HepG2 (cell line): ENCODE measurements at regions not wholly inside any gene's neighbourhood (a gene's known extent, or its start where the extent isn't known, plus 50 kb on each side); places are given as distances from the start of the nearest gene placed in this dataset.

ENCODE experiments used
- ATAC-seq: fragments of 200-7000 bp; cut with Tn5 transposase; 3 replicates; pipeline ENCODE4 v1.9.1; 2020; ENCODE audit warnings: mild to moderate bottlenecking, moderate library complexity
- BruUV-seq: library from RNA; stranded (reverse); fragments of 400-500 nt; replicated peaks from 2 replicates; lab custom pipeline; 2021; lab: Mats Ljungman, UMichigan
- CTCF ChIA-PET: fragments of 300-600 bp; formaldehyde crosslinking; extraction: SDS; loops from one replicate; lab custom pipeline; 2021; ENCODE audit warnings: low total read pairs, inconsistent platforms, low intra/inter-chr PET ratio; lab: Yijun Ruan, JAX
- POLR2A ChIA-PET: fragments of 350-600 bp; sonication (Branson Sonifier 250); formaldehyde crosslinking; loops from one replicate; lab custom pipeline; 2020; ENCODE audit warnings: antibody characterized with exemption, inconsistent platforms; lab: Yijun Ruan, JAX
- DNase-seq: peaks from one replicate; pipeline ENCODE4 v3.0.0-alpha.2; 2015; ENCODE audit warnings: low spot score
- FAIRE-seq: peaks from 3 replicates; lab custom pipeline; 2011; peaks lifted over from hg19 to GRCh38; lab: Jason Lieb, UNC
- H2AFZ ChIP-seq: one replicate; pipeline ENCODE4 v1.6.1; 2011; ENCODE audit warnings: low read length, inconsistent platforms
- H3K27ac ChIP-seq: fragments of 300-600 bp; 3 replicates; pipeline ENCODE4 v1.8.0; 2011; ENCODE audit warnings: mixed run types, mild to moderate bottlenecking, mixed read lengths, low read length, inconsistent platforms; ENCODE audit not compliant: insufficient read depth; ENCODE audit errors: extremely low read length
- H3K27me3 ChIP-seq, 2 experiments: fragments of 200-600 bp in 1 of 2; 2 replicates in 1 of 2; 3 replicates in 1 of 2; pipeline versions ENCODE4 v1.6.0 to v1.8.0; 2011; ENCODE audit warnings: low read length in 2 of 2, mild to moderate bottlenecking in 2 of 2, moderate library complexity in 2 of 2, inconsistent platforms in 1 of 2; ENCODE audit not compliant: insufficient read depth in 2 of 2, control insufficient read depth in 1 of 2
- H3K36me3 ChIP-seq, 2 experiments: fragments of 200-600 bp in 1 of 2; replicated peaks in 1 of 2; 2 replicates in 1 of 2; 3 replicates in 1 of 2; pipeline versions ENCODE4 v1.5.1 to v1.8.0; 2011; ENCODE audit warnings: low read length in 2 of 2, inconsistent platforms in 1 of 2; ENCODE audit not compliant: insufficient read depth in 2 of 2, control insufficient read depth in 1 of 2
- H3K4me1 ChIP-seq: 2 replicates; pipeline ENCODE4 v1.5.1; 2012; ENCODE audit warnings: low read length, inconsistent platforms; ENCODE audit not compliant: insufficient read depth
- H3K4me2 ChIP-seq: 2 replicates; pipeline ENCODE4 v1.6.0; 2011; ENCODE audit warnings: low read depth, low read length, inconsistent platforms
- H3K4me3 ChIP-seq, 3 experiments: fragments of 200-600 bp in 1 of 3; sonication (generic), shearing (Covaris generic) in 1 of 3; replicated peaks in 1 of 3; 2 replicates each; pipeline ENCODE4 v1.5.1; 2011 to 2016; ENCODE audit warnings: low read length in 3 of 3, inconsistent platforms in 2 of 3, low read depth in 2 of 3, mild to moderate bottlenecking in 2 of 3, control low read depth in 1 of 3, mixed read lengths in 1 of 3; ENCODE audit not compliant: insufficient read depth in 1 of 3
- H3K79me2 ChIP-seq: one replicate; pipeline ENCODE4 v1.6.1; 2011; ENCODE audit warnings: low read length, inconsistent platforms; ENCODE audit not compliant: insufficient read depth
- H3K9ac ChIP-seq: 2 replicates; pipeline ENCODE4 v1.6.0; 2011; ENCODE audit warnings: mild to moderate bottlenecking, low read depth, low read length, inconsistent platforms; ENCODE audit not compliant: insufficient read depth
- H3K9me3 ChIP-seq: 2 replicates; pipeline ENCODE4 v1.5.1; 2012; ENCODE audit warnings: mild to moderate bottlenecking, low read length
- H4K20me1 ChIP-seq: 2 replicates; pipeline ENCODE4 v1.6.0; 2011; ENCODE audit warnings: inconsistent platforms, mild to moderate bottlenecking, low read length, moderate library complexity; ENCODE audit not compliant: insufficient read depth
- FOSL1 ChIP-seq: sonication (generic); formaldehyde crosslinking; IDR thresholded peaks from 2 replicates; pipeline ENCODE4 v1.9.0; 2021; ENCODE audit warnings: missing genetic modification reagents, borderline replicate concordance
- RELA ChIP-seq: sonication (generic); formaldehyde crosslinking; IDR thresholded peaks from 2 replicates; pipeline ENCODE4 v1.4.0; 2020; ENCODE audit warnings: missing genetic modification reagents
- ZBTB38 ChIP-seq: sonication (generic); formaldehyde crosslinking; IDR thresholded peaks from 2 replicates; pipeline ENCODE4 v1.5.1; 2020; ENCODE audit warnings: mild to moderate bottlenecking, missing genetic modification reagents
- ZBTB42 ChIP-seq: sonication (generic); formaldehyde crosslinking; IDR thresholded peaks from 2 replicates; pipeline ENCODE4 v1.5.0; 2020; ENCODE audit warnings: mild to moderate bottlenecking, missing genetic modification reagents
- WGBS: methylation state at CpG from one replicate; pipeline ENCODE4 v1.1.6; 2017; ENCODE audit warnings: low lambda C conversion rate; 5-methylcytosine and 5-hydroxymethylcytosine counted together
- in situ Hi-C: cut with HindIII; loops from 2 replicates; pipeline ENCODE4 v1.10.0; 2017; ENCODE audit warnings: low pct_unique_long_range_greater_than_20kb; ENCODE audit not compliant: extremely low pct_ligation_motif_present
- intact Hi-C: fragments of 100-400 bp; cut with micrococcal nuclease; formaldehyde crosslinking; loops from one replicate; pipeline ENCODE4 v1.10.0; 2022; ENCODE audit not compliant: unreplicated experiment
- TF ChIP-seq, protein P1 (sequence below): sonication (generic); formaldehyde crosslinking; IDR thresholded peaks from 2 replicates; pipeline ENCODE4 v1.9.0; 2022; ENCODE audit warnings: low read depth, missing genetic modification reagents
- TF ChIP-seq, protein P2 (sequence below): IDR thresholded peaks from 2 replicates; pipeline ENCODE4 v1.6.1; 2016; ENCODE audit warnings: missing biosample characterization, missing genetic modification reagents, low read depth

GRCh38 chr1:117795190-117795589 is 134.2 kb downstream of the GDAP2 start (continued):
- TF ChIP-seq, protein P1, sequence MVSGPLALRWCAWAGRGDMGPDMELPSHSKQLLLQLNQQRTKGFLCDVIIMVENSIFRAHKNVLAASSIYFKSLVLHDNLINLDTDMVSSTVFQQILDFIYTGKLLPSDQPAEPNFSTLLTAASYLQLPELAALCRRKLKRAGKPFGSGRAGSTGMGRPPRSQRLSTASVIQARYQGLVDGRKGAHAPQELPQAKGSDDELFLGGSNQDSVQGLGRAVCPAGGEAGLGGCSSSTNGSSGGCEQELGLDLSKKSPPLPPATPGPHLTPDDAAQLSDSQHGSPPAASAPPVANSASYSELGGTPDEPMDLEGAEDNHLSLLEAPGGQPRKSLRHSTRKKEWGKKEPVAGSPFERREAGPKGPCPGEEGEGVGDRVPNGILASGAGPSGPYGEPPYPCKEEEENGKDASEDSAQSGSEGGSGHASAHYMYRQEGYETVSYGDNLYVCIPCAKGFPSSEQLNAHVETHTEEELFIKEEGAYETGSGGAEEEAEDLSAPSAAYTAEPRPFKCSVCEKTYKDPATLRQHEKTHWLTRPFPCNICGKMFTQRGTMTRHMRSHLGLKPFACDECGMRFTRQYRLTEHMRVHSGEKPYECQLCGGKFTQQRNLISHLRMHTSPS (CRISPR knock-in tag), result no peak
- TF ChIP-seq ZBTB38 (CRISPR knock-in tag) (no peak), ZBTB42 (CRISPR knock-in tag) (no peak), RELA (no peak)
- TF ChIP-seq, protein P2, sequence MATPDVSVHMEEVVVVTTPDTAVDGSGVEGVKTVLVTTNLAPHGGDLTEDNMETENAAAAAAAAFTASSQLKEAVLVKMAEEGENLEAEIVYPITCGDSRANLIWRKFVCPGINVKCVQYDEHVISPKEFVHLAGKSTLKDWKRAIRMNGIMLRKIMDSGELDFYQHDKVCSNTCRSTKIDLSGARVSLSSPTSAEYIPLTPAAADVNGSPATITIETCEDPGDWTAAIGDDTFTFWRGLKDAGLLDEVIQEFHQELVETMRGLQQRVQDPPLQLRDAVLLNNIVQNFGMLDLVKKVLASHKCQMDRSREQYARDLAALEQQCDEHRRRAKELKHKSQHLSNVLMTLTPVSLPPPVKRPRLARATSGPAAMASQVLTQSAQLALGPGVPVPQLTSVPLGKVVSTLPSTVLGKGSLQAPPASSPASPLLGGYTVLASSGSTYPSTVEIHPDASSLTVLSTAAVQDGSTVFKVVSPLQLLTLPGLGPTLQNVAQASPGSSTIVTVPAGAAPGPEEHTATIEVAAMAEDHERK (CRISPR knock-in tag), result no peak

GRCh38 chr1:117795792-117796191 is 133.6 kb downstream of the GDAP2 start:
- H4K20me1 ChIP-seq, result no peaks in the 10 kb centered on the region
- no peak overlapping the region for H3K4me3 ChIP-seq
- 0 out of 5 replicates have a peak, but pooled peaks cover 0 to 3% of the 10 kb centered on the region in 2 experiments for H3K27me3 ChIP-seq
- ChIA-PET POLR2A (no interaction called here), CTCF (no interaction called here)
- no peak for TF ChIP-seq FOSL1 (CRISPR knock-in tag)
- H2AFZ ChIP-seq, result no peak overlapping the region
- H3K27ac ChIP-seq, result no peak overlapping the region
- in situ Hi-C loops (no loop called here), intact Hi-C loops (no loop called here)
- no peaks in the 10 kb centered on the region for H3K79me2 ChIP-seq
- H3K9me3 ChIP-seq, result no peaks in the 10 kb centered on the region
- H3K4me2 ChIP-seq, result no peak overlapping the region
- WGBS, result 46% methylated on average over 5 of the region's 5 CpGs
- no peaks in the 10 kb centered on the region for H3K4me1 ChIP-seq
- DNase-seq (no peak), FAIRE-seq (no peak), ATAC-seq (no peak)
- no peaks in the 10 kb centered on the region for H3K36me3 ChIP-seq
- no peak overlapping the region for H3K9ac ChIP-seq
- no TSS peak for BruUV-seq
